ENCODE measurements at regions not wholly inside any gene's neighbourhood (a gene's known extent, or its start where the extent isn't known, plus 50 kb on each side); places are given as distances from the start of the nearest gene placed in this dataset.

DNA sequence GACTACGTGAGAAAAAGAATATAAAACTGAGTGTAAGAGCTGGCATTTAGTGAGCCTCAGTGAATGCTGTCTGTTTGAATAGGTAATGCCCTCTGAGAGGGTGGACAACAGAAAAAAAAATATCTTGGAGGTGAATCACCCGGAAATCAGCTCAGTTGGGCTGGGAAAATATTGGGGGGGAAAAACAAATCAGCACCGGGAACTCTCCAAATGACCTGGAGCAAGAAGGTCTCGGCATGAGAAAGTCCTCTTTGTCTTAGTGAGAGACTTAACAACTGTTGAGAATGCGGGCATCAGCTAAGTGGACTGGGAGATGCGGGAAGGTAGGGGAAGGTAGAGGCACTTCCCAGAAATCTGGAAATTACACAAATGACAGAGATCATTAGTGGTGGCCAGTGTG, 109.4 kb upstream of the POU3F3 start:
- DNase-seq (ENCODE audit: extremely low spot score in 2 of 2), result no peak
- intact Hi-C loops (cut with DNase I), result no loop called here
- Histone ChIP-seq H3K27ac (no peak overlapping the region), H3K36me3 (no peaks in the 10 kb centered on the region), H3K27me3 (no peaks in the 10 kb centered on the region), H3K9me3 (no peaks in the 10 kb centered on the region), H3K4me1 (no peaks in the 10 kb centered on the region), H3K4me3 (no peak overlapping the region)
- TF ChIP-seq POLR2AphosphoS5 (IDR thresholded peaks at IDR 0.05; ENCODE audit: insufficient read depth in 1 of 2, low read depth in 1 of 2) (no peak), POLR2A (IDR thresholded peaks at IDR 0.05) (no peak)
- TF ChIP-seq, protein P1, sequence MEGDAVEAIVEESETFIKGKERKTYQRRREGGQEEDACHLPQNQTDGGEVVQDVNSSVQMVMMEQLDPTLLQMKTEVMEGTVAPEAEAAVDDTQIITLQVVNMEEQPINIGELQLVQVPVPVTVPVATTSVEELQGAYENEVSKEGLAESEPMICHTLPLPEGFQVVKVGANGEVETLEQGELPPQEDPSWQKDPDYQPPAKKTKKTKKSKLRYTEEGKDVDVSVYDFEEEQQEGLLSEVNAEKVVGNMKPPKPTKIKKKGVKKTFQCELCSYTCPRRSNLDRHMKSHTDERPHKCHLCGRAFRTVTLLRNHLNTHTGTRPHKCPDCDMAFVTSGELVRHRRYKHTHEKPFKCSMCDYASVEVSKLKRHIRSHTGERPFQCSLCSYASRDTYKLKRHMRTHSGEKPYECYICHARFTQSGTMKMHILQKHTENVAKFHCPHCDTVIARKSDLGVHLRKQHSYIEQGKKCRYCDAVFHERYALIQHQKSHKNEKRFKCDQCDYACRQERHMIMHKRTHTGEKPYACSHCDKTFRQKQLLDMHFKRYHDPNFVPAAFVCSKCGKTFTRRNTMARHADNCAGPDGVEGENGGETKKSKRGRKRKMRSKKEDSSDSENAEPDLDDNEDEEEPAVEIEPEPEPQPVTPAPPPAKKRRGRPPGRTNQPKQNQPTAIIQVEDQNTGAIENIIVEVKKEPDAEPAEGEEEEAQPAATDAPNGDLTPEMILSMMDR (IDR thresholded peaks at IDR 0.05), result no peak

DNA sequence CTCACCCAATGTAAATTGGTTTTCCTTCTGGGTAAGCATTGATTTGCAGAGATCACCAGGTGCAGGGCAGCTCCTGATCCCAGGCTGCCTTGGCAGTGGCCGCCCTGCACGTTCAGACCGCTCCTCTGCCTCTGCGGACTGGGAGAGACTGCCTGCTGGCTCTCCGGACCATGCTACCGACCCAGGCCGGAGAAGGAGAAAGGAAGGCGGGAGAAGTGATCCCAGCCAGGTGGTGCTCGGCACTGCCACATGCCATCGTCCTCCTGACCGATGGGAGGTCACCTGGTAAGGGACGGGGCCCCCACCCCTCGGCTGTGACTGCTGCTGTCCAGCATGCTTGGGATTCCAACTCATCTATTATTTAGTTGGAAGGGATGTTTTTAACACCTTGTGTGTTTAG, 108.1 kb upstream of the POU3F3 start:
- Histone ChIP-seq H3K4me3 (no peak overlapping the region), H3K27me3 (no peaks in the 10 kb centered on the region), H3K36me3 (no peaks in the 10 kb centered on the region), H3K9me3 (no peaks in the 10 kb centered on the region), H3K27ac (no peak overlapping the region), H3K4me1 (no peaks in the 10 kb centered on the region)
- no peak for TF ChIP-seq POLR2AphosphoS5 (IDR thresholded peaks at IDR 0.05; ENCODE audit: insufficient read depth in 1 of 2, low read depth in 1 of 2)
- intact Hi-C loops (cut with DNase I), result no loop called here
- no peak for DNase-seq (ENCODE audit: extremely low spot score in 2 of 2)

DNA sequence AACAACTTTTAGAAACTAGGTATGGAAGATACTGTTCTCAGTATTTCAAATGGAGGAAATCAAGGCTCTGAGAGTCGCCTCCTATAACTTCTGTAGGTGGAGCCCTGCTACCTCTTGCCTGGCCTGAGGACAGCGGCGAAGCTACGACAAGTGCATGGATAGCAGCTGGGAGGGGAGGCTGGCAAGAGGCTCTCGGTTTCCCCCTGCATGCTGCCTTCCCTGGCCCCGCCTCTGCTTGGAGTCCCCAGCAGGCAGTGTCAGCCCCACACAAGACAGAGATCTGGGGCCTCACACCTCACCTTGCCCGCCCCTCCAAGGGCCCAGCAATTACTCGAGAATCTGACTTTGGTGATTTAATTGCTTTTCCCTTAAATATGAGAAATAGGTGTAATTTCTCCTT, 107.6 kb upstream of the POU3F3 start:
- Histone ChIP-seq H3K27me3 (no peaks in the 10 kb centered on the region), H3K4me1 (no peaks in the 10 kb centered on the region), H3K27ac (no peak overlapping the region), H3K4me3 (no peak overlapping the region), H3K36me3 (no peaks in the 10 kb centered on the region), H3K9me3 (no peaks in the 10 kb centered on the region)
- DNase-seq (ENCODE audit: extremely low spot score in 2 of 2), result no peak
- intact Hi-C loops (cut with DNase I), result no loop called here
- TF ChIP-seq POLR2A (IDR thresholded peaks at IDR 0.05) (no peak), POLR2AphosphoS5 (IDR thresholded peaks at IDR 0.05; ENCODE audit: insufficient read depth in 1 of 2, low read depth in 1 of 2) (no peak)
- TF ChIP-seq, protein P1 (IDR thresholded peaks at IDR 0.05), result no peak

DNA sequence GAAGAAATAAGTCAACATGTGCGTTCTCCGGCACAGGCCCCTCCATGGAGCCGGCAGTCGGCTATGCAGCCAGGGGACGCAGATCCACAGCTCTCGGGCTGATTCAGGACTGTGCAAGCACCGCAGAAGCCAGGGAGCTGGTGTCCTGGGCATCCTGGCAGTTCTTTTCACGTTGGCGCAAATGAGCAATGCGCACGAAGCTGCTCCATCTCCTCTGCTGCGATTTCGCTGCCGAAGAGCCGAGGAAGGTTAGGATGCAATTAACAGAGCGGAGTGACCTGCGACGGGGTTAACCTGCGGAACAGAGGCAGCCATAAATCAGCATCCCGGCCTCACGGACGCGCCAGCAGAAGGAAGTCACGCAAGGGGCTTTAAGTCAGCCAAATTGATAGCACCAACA, 107.1 kb upstream of the POU3F3 start:
- Histone ChIP-seq H3K4me1 (no peaks in the 10 kb centered on the region), H3K27me3 (no peaks in the 10 kb centered on the region), H3K36me3 (no peaks in the 10 kb centered on the region), H3K9me3 (no peaks in the 10 kb centered on the region), H3K27ac (no peak overlapping the region), H3K4me3 (no peak overlapping the region)
- intact Hi-C loops (cut with DNase I), result no loop called here
- TF ChIP-seq POLR2A (IDR thresholded peaks at IDR 0.05) (no peak), POLR2AphosphoS5 (IDR thresholded peaks at IDR 0.05; ENCODE audit: insufficient read depth in 1 of 2, low read depth in 1 of 2) (no peak)
- TF ChIP-seq, protein P1 (IDR thresholded peaks at IDR 0.05), result no peak
- DNase-seq (ENCODE audit: extremely low spot score in 2 of 2), result no peak

DNA sequence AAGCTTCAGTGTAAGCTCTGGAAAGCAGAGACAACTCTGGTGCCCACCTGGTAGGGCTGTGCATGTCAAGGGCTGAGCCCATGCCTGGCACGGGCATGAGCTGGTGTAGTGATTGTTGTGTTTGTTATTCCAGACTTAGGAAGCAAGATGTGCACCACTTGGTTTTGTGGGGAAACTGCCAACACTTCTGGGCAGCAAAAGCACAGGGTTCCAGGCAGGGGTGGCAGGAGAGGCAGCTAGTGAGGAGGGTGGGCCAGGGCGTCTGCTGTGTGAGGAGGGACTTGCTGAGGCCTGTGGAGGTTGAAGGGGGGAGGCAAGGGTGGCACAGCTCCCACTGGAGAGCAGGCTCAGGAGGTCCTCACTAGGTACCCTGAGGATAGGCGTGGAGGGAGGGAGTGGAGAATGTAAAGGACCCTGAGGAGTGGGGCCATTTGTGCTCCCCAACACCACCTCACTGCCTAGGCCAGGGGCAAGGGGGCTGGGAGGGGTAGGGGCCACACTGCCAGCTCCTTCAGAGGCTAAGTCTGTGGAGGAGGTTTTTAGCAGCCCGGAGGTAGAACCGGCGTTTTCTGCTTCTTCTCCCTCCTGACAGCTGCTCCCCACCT, 104.0 kb upstream of the POU3F3 start:
- no peak for TF ChIP-seq POLR2A (IDR thresholded peaks at IDR 0.05)
- no peak for TF ChIP-seq POLR2AphosphoS5 (IDR thresholded peaks at IDR 0.05; ENCODE audit: insufficient read depth in 1 of 2, low read depth in 1 of 2)
- TF ChIP-seq, protein P1 (IDR thresholded peaks at IDR 0.05), result no peak
- Histone ChIP-seq H3K36me3 (no peaks in the 10 kb centered on the region), H3K27ac (no peak overlapping the region), H3K27me3 (no peaks in the 10 kb centered on the region), H3K4me1 (no peaks in the 10 kb centered on the region), H3K9me3 (no peaks in the 10 kb centered on the region), H3K4me3 (no peak overlapping the region)
- intact Hi-C loops (cut with DNase I), result no loop called here
- DNase-seq (ENCODE audit: extremely low spot score in 2 of 2), result no peak
